Loucy (cell line): ENCODE measurements at regions not wholly inside any gene's neighbourhood (a gene's known extent, or its start where the extent isn't known, plus 50 kb on each side); places are given as distances from the start of the nearest gene placed in this dataset.

Source experiments
- H2AFZ ChIP-seq: fragments of 200-600 bp; sonication (generic); 2 replicates; pipeline ENCODE4 v1.6.0; 2016; ENCODE audit warnings: antibody characterized with exemption, mild to moderate bottlenecking, low read length, moderate library complexity
- H3F3A ChIP-seq: fragments of 200-600 bp; 2 replicates; pipeline ENCODE4 v1.6.0; 2016; ENCODE audit warnings: antibody characterized with exemption, low read depth, mild to moderate bottlenecking
- H3K27me3 ChIP-seq: fragments of 200-600 bp; sonication (generic); 2 replicates; pipeline ENCODE4 v1.6.1; 2014; ENCODE audit warnings: low read length, mild to moderate bottlenecking; ENCODE audit not compliant: insufficient read depth, poor library complexity, severe bottlenecking
- H3K36me3 ChIP-seq: fragments of 200-600 bp; sonication (generic); 2 replicates; pipeline ENCODE4 v1.6.1; 2016; ENCODE audit warnings: low read length; ENCODE audit not compliant: insufficient read depth
- H3K4me1 ChIP-seq: fragments of 200-600 bp; sonication (generic); 2 replicates; pipeline ENCODE4 v1.5.1; 2014; ENCODE audit warnings: low read length, mild to moderate bottlenecking; ENCODE audit not compliant: insufficient read depth, poor library complexity, severe bottlenecking
- H3K4me2 ChIP-seq: fragments of 200-600 bp; sonication (generic); 2 replicates; pipeline ENCODE4 v1.6.0; 2014; ENCODE audit warnings: antibody characterized with exemption, low read length, low read depth, mild to moderate bottlenecking; ENCODE audit not compliant: poor library complexity, severe bottlenecking
- H3K4me3 ChIP-seq: fragments of 200-600 bp; sonication (generic); 2 replicates; pipeline ENCODE4 v1.5.1; 2014; ENCODE audit warnings: low read length, mild to moderate bottlenecking, mixed read lengths; ENCODE audit not compliant: poor library complexity, severe bottlenecking
- H3K79me2 ChIP-seq: fragments of 200-600 bp; sonication (generic); 2 replicates; pipeline ENCODE4 v1.6.1; 2014; ENCODE audit warnings: low read length; ENCODE audit not compliant: insufficient read depth
- H3K9ac ChIP-seq: fragments of 200-600 bp; sonication (generic); 2 replicates; pipeline ENCODE4 v1.6.0; 2014; ENCODE audit warnings: mild to moderate bottlenecking, low read depth, low read length, moderate library complexity; ENCODE audit not compliant: poor library complexity, severe bottlenecking
- H3K9me2 ChIP-seq: fragments of 200-600 bp; sonication (generic); replicated peaks from 2 replicates; pipeline ENCODE4 v1.6.1; 2016; ENCODE audit warnings: low read depth, low read length, mixed read lengths
- H3K9me3 ChIP-seq: fragments of 200-600 bp; sonication (generic); 2 replicates; pipeline ENCODE4 v1.6.1; 2014; ENCODE audit warnings: mild to moderate bottlenecking, antibody characterized with exemption, low read length, low read depth; ENCODE audit not compliant: insufficient read depth
- H4K20me1 ChIP-seq: fragments of 200-600 bp; sonication (generic); 2 replicates; pipeline ENCODE4 v1.6.0; 2014; ENCODE audit warnings: antibody characterized with exemption, low read length, mild to moderate bottlenecking; ENCODE audit not compliant: insufficient read depth, poor library complexity, severe bottlenecking
- EZH2phosphoT487 ChIP-seq: fragments of 200-600 bp; IDR thresholded peaks from 2 replicates; pipeline ENCODE4 v1.6.1; 2018; ENCODE audit warnings: antibody characterized with exemption, mild to moderate bottlenecking, moderate library complexity, borderline replicate concordance
- TF ChIP-seq, protein P1 (sequence below): fragments of 200-600 bp; sonication (generic); conservative IDR thresholded peaks from 2 replicates; pipeline ENCODE4 v1.5.1; 2014; ENCODE audit warnings: mild to moderate bottlenecking, antibody characterized with exemption, low read length

DNA sequence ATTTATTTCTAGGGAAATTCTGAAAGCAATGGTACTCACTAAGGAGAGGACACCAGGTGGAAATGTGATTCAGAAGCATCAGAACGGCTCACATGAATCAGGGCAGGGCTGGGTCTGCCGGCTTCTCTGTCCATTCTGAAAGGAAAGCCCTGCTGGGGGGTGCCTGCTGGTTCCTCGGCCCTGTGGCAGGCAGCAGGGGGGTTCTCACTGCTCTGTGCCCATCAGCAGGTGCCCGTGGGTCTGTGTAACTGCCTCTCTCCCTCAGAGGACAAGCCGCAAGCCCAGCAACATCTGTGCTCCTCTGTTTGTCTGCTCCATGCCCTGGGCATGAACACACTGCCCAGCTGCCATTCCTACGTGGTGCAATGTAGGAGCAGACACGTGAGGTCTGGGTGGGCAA is 74.9 kb upstream of the ZNF423 start:
- Histone ChIP-seq H4K20me1 (no peaks in the 10 kb centered on the region), H3K4me1 (no peaks in the 10 kb centered on the region), H2AFZ (no peak overlapping the region), H3K79me2 (no peaks in the 10 kb centered on the region), H3K36me3 (no peaks in the 10 kb centered on the region), H3K4me3 (no peak overlapping the region), H3K4me2 (no peak overlapping the region), H3K9me3 (no peaks in the 10 kb centered on the region), H3K9me2 (no peaks in the 10 kb centered on the region), H3K27me3 (no peaks in the 10 kb centered on the region), H3K9ac (no peak overlapping the region), H3F3A (no peaks in the 10 kb centered on the region)
- no peak for TF ChIP-seq EZH2phosphoT487
- TF ChIP-seq, protein P1, sequence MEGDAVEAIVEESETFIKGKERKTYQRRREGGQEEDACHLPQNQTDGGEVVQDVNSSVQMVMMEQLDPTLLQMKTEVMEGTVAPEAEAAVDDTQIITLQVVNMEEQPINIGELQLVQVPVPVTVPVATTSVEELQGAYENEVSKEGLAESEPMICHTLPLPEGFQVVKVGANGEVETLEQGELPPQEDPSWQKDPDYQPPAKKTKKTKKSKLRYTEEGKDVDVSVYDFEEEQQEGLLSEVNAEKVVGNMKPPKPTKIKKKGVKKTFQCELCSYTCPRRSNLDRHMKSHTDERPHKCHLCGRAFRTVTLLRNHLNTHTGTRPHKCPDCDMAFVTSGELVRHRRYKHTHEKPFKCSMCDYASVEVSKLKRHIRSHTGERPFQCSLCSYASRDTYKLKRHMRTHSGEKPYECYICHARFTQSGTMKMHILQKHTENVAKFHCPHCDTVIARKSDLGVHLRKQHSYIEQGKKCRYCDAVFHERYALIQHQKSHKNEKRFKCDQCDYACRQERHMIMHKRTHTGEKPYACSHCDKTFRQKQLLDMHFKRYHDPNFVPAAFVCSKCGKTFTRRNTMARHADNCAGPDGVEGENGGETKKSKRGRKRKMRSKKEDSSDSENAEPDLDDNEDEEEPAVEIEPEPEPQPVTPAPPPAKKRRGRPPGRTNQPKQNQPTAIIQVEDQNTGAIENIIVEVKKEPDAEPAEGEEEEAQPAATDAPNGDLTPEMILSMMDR: no peak

DNA sequence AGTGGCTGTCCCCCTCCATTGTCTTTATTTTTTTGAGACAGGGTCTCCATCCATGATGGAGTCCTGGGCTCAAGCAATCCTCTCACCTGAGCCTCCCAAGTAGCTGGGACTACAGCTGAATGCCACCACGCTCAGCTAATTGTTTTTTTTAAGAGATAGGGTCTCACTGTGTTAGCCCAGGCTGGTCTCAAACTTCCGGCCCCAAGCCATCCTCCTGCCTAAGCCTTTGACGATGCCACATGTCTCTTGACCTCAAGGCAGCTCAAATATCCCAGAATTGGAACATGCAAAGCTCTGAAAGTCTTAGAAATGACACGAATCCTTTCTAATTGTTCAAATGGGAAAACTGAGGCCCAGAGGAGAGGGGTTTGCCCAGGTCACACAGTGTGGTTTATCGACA is 75.4 kb upstream of the ZNF423 start:
- Histone ChIP-seq H3F3A (no peaks in the 10 kb centered on the region), H3K9me3 (no peaks in the 10 kb centered on the region), H3K4me1 (no peaks in the 10 kb centered on the region), H2AFZ (no peak overlapping the region), H4K20me1 (no peaks in the 10 kb centered on the region), H3K9ac (no peak overlapping the region), H3K36me3 (no peaks in the 10 kb centered on the region), H3K4me2 (no peak overlapping the region), H3K79me2 (no peaks in the 10 kb centered on the region), H3K27me3 (no peaks in the 10 kb centered on the region), H3K4me3 (no peak overlapping the region), H3K9me2 (no peaks in the 10 kb centered on the region)
- TF ChIP-seq, protein P1: no peak
- no peak for TF ChIP-seq EZH2phosphoT487

DNA sequence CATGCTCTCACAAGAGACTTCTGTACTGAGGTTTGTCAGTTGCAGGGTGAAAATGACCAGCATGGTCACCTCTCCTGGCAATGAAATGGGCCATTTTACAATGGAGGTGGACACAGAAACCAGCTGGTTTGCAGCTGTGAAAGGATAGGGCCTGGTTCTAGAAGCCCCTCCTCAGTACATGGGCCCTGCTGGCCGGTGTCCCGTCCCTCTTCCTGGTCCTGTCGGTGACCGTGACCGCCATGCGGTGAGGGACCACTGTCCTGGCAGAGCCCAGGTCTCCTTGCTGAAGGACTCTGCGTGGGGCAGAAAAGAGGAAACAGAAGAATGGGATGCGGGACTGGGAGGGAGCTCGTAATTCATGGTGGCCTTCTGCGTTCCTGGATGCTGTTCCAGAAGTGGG is 76.0 kb upstream of the ZNF423 start:
- Histone ChIP-seq H3K9me2 (no peaks in the 10 kb centered on the region), H4K20me1 (no peaks in the 10 kb centered on the region), H3F3A (no peaks in the 10 kb centered on the region), H3K4me2 (no peak overlapping the region), H3K9ac (no peak overlapping the region), H3K9me3 (no peaks in the 10 kb centered on the region), H3K27me3 (no peaks in the 10 kb centered on the region), H3K36me3 (no peaks in the 10 kb centered on the region), H2AFZ (no peak overlapping the region), H3K79me2 (no peaks in the 10 kb centered on the region), H3K4me3 (no peak overlapping the region), H3K4me1 (no peaks in the 10 kb centered on the region)
- no peak for TF ChIP-seq EZH2phosphoT487

DNA sequence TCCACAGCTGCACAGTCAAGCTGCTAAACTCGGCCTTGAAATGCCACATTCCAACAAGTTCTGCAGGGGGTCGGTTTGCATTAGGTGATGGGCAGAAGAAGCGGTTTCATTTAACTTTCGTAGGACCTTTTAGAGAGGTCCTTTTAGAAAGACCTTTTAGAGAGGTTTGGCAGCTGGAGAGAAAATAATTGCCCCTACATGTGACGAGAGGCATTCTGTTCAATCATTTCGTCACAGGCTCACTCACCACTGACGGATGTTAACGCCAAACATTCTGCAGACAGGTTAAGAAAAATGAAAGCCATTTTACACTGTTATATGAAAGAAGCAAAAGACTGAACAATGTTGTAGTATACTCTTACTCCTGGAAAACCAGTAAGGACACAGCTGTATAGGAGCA is 76.5 kb upstream of the ZNF423 start:
- Histone ChIP-seq H3K9me3 (no peaks in the 10 kb centered on the region), H4K20me1 (no peaks in the 10 kb centered on the region), H2AFZ (no peak overlapping the region), H3K9ac (no peak overlapping the region), H3K27me3 (no peaks in the 10 kb centered on the region), H3K79me2 (no peaks in the 10 kb centered on the region), H3K9me2 (no peaks in the 10 kb centered on the region), H3K4me1 (no peaks in the 10 kb centered on the region), H3K4me3 (no peak overlapping the region), H3F3A (no peaks in the 10 kb centered on the region), H3K4me2 (no peak overlapping the region), H3K36me3 (no peaks in the 10 kb centered on the region)
- TF ChIP-seq, protein P1: no peak
- TF ChIP-seq EZH2phosphoT487: no peak
